HG03469 (cell line): ENCODE measurements at regions not wholly inside any gene's neighbourhood (a gene's known extent, or its start where the extent isn't known, plus 50 kb on each side); places are given as distances from the start of the nearest gene placed in this dataset.

Experiments
- ATAC-seq: cut with Tn5 transposase; IDR thresholded peaks from one replicate; pipeline ENCODE4 v1.9.1; 2021; ENCODE audit warnings: mild to moderate bottlenecking, moderate library complexity, moderate number of reproducible peaks; ENCODE audit not compliant: unreplicated experiment

DNA sequence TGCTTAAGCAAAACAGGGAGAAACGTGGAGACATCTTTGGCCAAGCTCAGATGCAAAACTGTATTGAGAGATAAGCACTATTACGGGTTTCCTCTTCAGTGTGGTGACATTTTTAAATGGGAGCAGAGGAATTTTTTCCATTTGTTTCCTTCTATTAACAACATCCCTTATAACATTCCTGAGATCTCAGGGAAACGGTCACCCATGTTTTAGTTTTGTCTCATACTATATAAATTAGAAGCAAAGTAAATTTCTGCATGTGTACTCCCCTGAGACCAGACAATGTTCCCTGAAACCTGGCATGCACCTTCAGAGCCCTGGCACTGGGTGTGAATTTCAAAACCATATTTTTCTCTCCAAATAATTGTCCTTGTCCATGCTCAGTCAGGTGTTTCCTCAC lies 57.6 kb upstream of the RNF152 start:
- ATAC-seq, result no peak

DNA sequence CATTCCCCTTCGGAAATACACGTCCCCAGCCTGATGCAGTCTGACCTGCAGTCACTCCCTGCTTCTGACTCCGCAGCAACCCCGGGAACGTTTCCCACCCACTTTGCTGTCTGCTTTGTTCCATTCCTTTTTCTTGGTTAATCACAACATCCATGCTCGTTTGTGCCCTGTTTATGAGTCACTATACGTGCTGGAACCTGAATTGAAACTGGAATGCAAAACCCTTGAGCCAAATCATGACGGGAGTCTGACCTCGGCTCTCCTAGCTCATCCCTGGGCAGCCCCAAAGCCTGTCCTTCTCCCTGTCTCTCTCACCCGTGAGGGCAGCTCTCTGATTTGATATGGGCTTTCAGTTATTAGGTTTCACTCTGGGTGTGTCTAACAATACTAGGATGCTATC lies 57.1 kb upstream of the RNF152 start:
- no peak for ATAC-seq

DNA sequence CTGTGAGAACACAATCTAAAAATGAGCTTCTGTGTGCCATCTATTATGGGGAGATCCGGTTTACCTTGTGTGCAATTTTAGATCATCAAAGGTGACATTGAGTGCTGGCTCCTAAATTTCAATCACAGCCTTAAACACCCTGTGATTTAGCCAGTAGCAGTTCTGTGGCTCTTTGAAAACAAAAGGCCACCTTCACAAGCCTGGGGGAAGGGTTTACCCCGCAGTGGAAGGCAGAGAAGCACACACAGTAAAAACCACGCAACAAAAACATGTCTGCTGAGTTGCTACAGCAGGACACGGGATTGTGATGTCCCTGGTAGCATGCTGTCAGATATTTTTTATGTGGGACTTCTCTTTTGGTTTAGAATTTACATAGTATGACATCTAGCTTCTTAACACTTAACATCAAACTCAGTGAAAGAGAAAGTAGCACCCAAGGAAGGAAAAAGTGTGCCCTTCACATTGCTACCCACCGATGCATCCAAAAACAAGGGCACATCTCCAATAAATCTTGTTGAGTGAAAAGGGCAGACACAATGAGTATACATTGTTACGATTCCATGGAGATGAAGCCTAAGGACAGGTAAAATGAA lies 56.1 kb upstream of the RNF152 start:
- no peak for ATAC-seq

DNA sequence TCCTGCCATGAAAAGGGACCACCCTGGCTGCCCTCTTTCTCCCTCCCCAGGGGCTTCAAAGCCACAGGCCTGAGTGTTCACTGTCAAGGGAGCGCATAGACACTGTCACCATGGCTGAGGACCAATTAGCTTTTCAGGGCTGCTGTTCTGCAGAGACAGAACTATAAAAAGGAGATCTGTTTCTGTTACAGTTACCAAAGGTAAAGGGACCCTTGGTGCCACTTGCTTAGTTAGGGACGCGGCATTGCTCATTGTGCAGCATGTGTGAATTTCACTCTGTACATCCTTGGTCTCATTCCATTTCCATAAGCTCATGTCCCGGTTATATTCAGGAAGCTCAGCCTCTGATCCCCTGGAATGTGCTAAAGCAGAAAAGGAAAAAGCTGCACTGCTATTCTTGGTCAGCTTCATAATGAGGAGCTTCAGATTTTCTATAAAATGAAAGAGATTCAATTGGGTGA lies 55.5 kb upstream of the RNF152 start:
- no peak for ATAC-seq

DNA sequence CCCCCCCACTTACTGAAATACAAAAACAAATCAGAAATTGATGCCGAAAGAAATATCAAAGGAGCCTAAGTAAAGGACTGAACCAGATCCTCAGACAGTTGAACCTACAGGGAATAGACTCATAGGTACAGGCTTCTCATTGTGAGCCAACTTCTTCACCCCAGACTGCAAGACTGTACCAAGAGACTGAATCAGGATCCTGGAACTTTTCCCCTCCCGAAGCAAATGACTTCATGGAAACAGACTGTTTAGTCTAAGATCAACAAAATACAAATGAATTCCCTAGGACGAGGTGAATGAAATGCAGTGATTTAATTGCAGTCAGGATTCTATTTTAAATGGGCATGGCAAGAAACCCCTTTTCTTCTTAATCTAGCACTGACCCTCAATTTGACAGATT lies 53.6 kb upstream of the RNF152 start:
- no peak for ATAC-seq

DNA sequence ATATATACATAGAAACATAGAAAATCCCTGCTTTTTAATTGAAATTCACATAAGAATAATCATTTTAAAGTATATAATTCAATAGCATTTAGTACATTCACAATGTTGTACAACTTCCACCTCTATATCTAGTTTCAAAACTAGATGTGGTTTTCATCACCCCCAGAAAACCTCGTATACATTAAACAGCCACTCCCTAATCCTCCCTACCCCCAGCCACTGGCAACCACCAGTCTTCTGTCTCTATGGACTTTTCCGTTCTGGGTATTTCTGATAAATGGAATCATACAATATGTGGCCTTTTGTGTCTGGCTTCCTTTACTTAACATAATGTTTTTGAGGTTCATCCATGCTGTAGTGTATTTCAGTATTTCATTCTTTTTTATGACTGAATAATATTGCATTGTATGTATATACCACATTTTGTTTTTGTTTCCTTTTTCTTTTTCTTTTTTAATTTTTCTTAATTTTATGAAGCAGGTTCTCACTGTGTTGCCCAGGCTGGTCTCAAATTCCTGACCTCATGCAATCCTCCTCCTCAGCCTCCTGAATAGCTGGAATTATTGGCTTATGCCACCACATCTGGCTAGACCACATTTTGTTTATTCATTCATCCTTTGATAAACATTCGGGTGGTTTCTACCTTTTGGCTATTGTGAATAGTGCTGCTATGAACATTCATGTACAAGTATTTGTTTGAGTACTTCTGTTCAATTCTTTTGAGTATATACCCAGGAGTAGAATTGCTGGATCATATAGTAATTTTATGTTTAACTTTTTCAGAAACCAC lies 50.6 kb upstream of the RNF152 start:
- ATAC-seq, result no peak
